ENCODE measurements at regions not wholly inside any gene's neighbourhood (a gene's known extent, or its start where the extent isn't known, plus 50 kb on each side); places are given as distances from the start of the nearest gene placed in this dataset.
"Not testable (repeated sequence)": the region's sequence is repeated elsewhere in the genome, so short reads cannot be mapped to it uniquely, and the experiment has no call there.

- H3K36me3 ChIP-seq (ENCODE audit: control insufficient read depth, insufficient read depth, low read length), result no peaks in the 10 kb centered on the region
- H3K27me3 ChIP-seq (ENCODE audit: control insufficient read depth, insufficient read depth, low read length), result no peaks in the 10 kb centered on the region
- no peak overlapping the region for H3K4me3 ChIP-seq (ENCODE audit: low read length)
- no peaks in the 10 kb centered on the region for H3K9me3 ChIP-seq (ENCODE audit: control insufficient read depth, low read length)
- no peak overlapping the region for H3K9ac ChIP-seq (ENCODE audit: low read length)
- no peaks in the 10 kb centered on the region for H3K4me1 ChIP-seq (ENCODE audit: control insufficient read depth, insufficient read depth, low read length)
Measured at GRCh38 chr6:18527836-18528743, 140.9 kb downstream of the RNF144B start.

DNA sequence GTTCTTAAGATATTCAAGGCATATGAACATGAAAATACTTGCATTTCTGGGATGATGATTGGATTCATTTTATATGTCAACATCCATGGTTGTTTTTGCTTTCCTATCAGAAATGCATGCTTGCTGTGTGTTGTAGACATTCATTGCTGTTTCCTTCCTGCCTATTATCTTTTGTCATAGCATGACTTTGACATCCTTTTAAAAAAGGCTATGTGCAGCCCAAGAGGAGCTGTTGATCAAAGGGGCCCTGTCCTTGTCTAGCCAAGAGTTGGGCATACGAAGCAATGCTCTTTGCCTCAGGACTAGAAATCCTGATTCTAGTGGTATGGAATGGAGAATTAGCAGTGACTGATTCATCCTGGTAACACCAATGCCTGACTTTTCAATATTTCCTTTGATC, 143.1 kb downstream of the RNF144B start:
- H3K4me3 ChIP-seq (ENCODE audit: low read length), result no peak overlapping the region
- H3K9me3 ChIP-seq (ENCODE audit: control insufficient read depth, low read length), result no peaks in the 10 kb centered on the region
- no peaks in the 10 kb centered on the region for H3K4me1 ChIP-seq (ENCODE audit: control insufficient read depth, insufficient read depth, low read length)
- H3K36me3 ChIP-seq (ENCODE audit: control insufficient read depth, insufficient read depth, low read length), result no peaks in the 10 kb centered on the region
- no peaks in the 10 kb centered on the region for H3K27me3 ChIP-seq (ENCODE audit: control insufficient read depth, insufficient read depth, low read length)
- H3K9ac ChIP-seq (ENCODE audit: low read length), result no peak overlapping the region

DNA sequence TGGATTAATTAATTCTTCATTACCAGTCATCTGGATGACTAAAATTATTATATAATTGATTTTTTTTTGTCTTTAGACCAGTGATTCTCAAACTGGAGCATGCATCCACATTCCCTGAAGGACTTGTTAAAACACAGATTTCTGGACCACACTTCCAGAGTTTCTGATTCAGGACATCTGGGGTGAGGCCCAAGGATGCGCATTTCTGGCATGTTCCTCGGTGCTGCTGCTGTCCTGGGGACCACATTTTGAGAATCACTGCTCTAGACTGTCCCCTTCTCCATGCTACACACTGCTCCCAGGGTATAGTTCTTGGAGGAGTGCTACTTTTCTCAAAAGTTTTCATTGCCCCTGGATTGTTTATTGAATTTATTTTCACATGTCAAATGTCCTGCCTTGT, 145.0 kb downstream of the RNF144B start:
- Histone ChIP-seq H3K4me1 (ENCODE audit: control insufficient read depth, insufficient read depth, low read length) (no peaks in the 10 kb centered on the region), H3K4me3 (ENCODE audit: low read length) (no peak overlapping the region), H3K9me3 (ENCODE audit: control insufficient read depth, low read length) (no peaks in the 10 kb centered on the region), H3K9ac (ENCODE audit: low read length) (no peak overlapping the region), H3K36me3 (ENCODE audit: control insufficient read depth, insufficient read depth, low read length) (no peaks in the 10 kb centered on the region), H3K27me3 (ENCODE audit: control insufficient read depth, insufficient read depth, low read length) (peaks cover 4% of the 10 kb centered on the region)

GRCh38 chr6:18533793-18534192, 146.6 kb downstream of the RNF144B start:
- H3K36me3 ChIP-seq (ENCODE audit: control insufficient read depth, insufficient read depth, low read length), result no peaks in the 10 kb centered on the region
- H3K4me1 ChIP-seq (ENCODE audit: control insufficient read depth, insufficient read depth, low read length), result no peaks in the 10 kb centered on the region
- peaks cover 4% of the 10 kb centered on the region for H3K27me3 ChIP-seq (ENCODE audit: control insufficient read depth, insufficient read depth, low read length)
- H3K9ac ChIP-seq (ENCODE audit: low read length), result no peak overlapping the region
- H3K9me3 ChIP-seq (ENCODE audit: control insufficient read depth, low read length), result no peaks in the 10 kb centered on the region
- no peak overlapping the region for H3K4me3 ChIP-seq (ENCODE audit: low read length)

DNA sequence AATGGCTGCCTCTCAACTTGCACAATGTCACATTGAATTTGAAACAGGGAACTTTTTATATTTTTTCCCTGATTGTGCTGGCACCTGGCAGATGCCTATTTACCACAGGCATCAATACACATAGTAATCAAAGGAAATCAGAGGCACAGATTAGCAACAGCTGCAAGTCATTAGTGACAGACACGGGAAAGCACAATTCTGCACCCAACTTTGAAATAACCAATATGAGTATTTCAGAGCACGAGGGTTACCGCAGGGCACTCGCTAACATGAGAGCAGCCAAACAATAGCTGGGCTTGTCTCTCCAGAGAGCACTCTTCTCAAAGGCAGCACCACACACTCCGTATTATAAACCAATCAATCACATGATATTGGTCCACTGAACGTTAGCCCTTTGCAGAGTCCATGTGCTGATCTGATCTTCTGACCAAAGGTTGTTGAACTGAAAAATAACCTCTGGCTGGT, 149.5 kb downstream of the RNF144B start:
- Histone ChIP-seq H3K36me3 (ENCODE audit: control insufficient read depth, insufficient read depth, low read length) (no peaks in the 10 kb centered on the region), H3K9me3 (ENCODE audit: control insufficient read depth, low read length) (no peaks in the 10 kb centered on the region), H3K4me3 (ENCODE audit: low read length) (no peak overlapping the region), H3K27me3 (ENCODE audit: control insufficient read depth, insufficient read depth, low read length) (peaks cover 4% of the 10 kb centered on the region), H3K9ac (ENCODE audit: low read length) (no peak overlapping the region), H3K4me1 (ENCODE audit: control insufficient read depth, insufficient read depth, low read length) (no peaks in the 10 kb centered on the region)

DNA sequence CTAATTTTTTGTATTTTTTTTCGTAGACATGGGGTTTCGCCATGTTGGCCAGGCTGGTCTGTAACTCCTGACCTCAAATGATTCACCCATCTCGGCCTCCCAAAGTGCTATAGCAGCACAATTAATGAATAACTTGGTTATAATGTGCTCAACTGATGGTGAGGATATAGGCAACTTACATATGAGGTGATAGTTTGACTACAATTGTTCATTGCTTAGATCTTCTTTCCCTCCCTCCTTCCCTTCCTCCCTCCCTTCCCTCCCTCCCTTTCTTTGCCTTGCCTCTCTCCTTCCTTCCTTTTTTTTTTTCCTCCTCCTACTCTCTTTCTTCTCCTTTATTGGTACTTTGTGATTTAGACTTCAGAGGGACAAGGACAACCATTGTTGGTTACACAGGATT, 151.2 kb downstream of the RNF144B start:
- no peaks in the 10 kb centered on the region for H3K9me3 ChIP-seq (ENCODE audit: control insufficient read depth, low read length)
- H3K36me3 ChIP-seq (ENCODE audit: control insufficient read depth, insufficient read depth, low read length), result no peaks in the 10 kb centered on the region
- no peak overlapping the region for H3K4me3 ChIP-seq (ENCODE audit: low read length)
- H3K27me3 ChIP-seq (ENCODE audit: control insufficient read depth, insufficient read depth, low read length), result peaks cover 4% of the 10 kb centered on the region
- no peaks in the 10 kb centered on the region for H3K4me1 ChIP-seq (ENCODE audit: control insufficient read depth, insufficient read depth, low read length)
- no peak overlapping the region for H3K9ac ChIP-seq (ENCODE audit: low read length)

GRCh38 chr6:18543051-18543450, 155.9 kb downstream of the RNF144B start:
- Histone ChIP-seq H3K36me3 (ENCODE audit: control insufficient read depth, insufficient read depth, low read length) (no peaks in the 10 kb centered on the region), H3K9me3 (ENCODE audit: control insufficient read depth, low read length) (no peaks in the 10 kb centered on the region), H3K9ac (ENCODE audit: low read length) (no peak overlapping the region), H3K4me1 (ENCODE audit: control insufficient read depth, insufficient read depth, low read length) (no peaks in the 10 kb centered on the region), H3K4me3 (ENCODE audit: low read length) (no peak overlapping the region), H3K27me3 (ENCODE audit: control insufficient read depth, insufficient read depth, low read length) (no peaks in the 10 kb centered on the region)

GRCh38 chr6:18545142-18545541, 158.0 kb downstream of the RNF144B start:
- not testable (repeated sequence) for H3K4me3 ChIP-seq (ENCODE audit: low read length); H3K9ac ChIP-seq (ENCODE audit: low read length); H3K36me3 ChIP-seq (ENCODE audit: control insufficient read depth, insufficient read depth, low read length); H3K4me1 ChIP-seq (ENCODE audit: control insufficient read depth, insufficient read depth, low read length); H3K9me3 ChIP-seq (ENCODE audit: control insufficient read depth, low read length); H3K27me3 ChIP-seq (ENCODE audit: control insufficient read depth, insufficient read depth, low read length)

- no peaks in the 10 kb centered on the region for H3K27me3 ChIP-seq (ENCODE audit: control insufficient read depth, insufficient read depth, low read length)
- H3K36me3 ChIP-seq (ENCODE audit: control insufficient read depth, insufficient read depth, low read length), result no peaks in the 10 kb centered on the region
- H3K4me1 ChIP-seq (ENCODE audit: control insufficient read depth, insufficient read depth, low read length), result no peaks in the 10 kb centered on the region
- no peaks in the 10 kb centered on the region for H3K9me3 ChIP-seq (ENCODE audit: control insufficient read depth, low read length)
- H3K4me3 ChIP-seq (ENCODE audit: low read length), result no peak overlapping the region
- H3K9ac ChIP-seq (ENCODE audit: low read length), result no peak overlapping the region
Measured at GRCh38 chr6:18545726-18546125, 158.6 kb downstream of the RNF144B start.

GRCh38 chr6:18550119-18550518, 163.0 kb downstream of the RNF144B start:
- Histone ChIP-seq H3K36me3 (ENCODE audit: control insufficient read depth, insufficient read depth, low read length) (no peaks in the 10 kb centered on the region), H3K4me3 (ENCODE audit: low read length) (no peak overlapping the region), H3K27me3 (ENCODE audit: control insufficient read depth, insufficient read depth, low read length) (no peaks in the 10 kb centered on the region), H3K9me3 (ENCODE audit: control insufficient read depth, low read length) (no peaks in the 10 kb centered on the region), H3K9ac (ENCODE audit: low read length) (no peak overlapping the region), H3K4me1 (ENCODE audit: control insufficient read depth, insufficient read depth, low read length) (no peaks in the 10 kb centered on the region)

DNA sequence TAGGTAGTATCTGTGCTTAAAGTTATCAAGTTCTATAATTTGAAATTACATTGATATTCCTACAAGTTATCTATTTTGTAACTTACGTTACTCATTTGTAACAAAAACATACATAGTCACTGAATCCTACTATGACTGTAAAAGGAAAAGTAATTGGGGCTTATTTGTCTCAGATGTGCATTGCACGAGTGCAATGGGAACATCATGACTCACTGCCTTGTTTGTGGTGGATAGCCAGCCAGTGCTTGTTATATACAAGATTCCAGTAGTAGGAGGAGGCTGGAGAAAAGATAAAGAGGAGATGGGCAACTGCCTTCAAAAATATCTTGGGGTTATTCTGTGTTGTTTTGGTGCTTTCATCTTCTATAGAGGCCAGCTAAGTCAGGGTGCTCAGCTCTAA, 164.1 kb downstream of the RNF144B start:
- no peak overlapping the region for H3K9ac ChIP-seq (ENCODE audit: low read length)
- no peak overlapping the region for H3K4me3 ChIP-seq (ENCODE audit: low read length)
- H3K4me1 ChIP-seq (ENCODE audit: control insufficient read depth, insufficient read depth, low read length), result no peaks in the 10 kb centered on the region
- no peaks in the 10 kb centered on the region for H3K27me3 ChIP-seq (ENCODE audit: control insufficient read depth, insufficient read depth, low read length)
- no peaks in the 10 kb centered on the region for H3K36me3 ChIP-seq (ENCODE audit: control insufficient read depth, insufficient read depth, low read length)
- no peaks in the 10 kb centered on the region for H3K9me3 ChIP-seq (ENCODE audit: control insufficient read depth, low read length)

- no peaks in the 10 kb centered on the region for H3K27me3 ChIP-seq (ENCODE audit: control insufficient read depth, insufficient read depth, low read length)
Measured at GRCh38 chr6:18555750-18556149, 168.6 kb downstream of the RNF144B start.

More at GRCh38 chr6:18555750-18556149, 168.6 kb downstream of the RNF144B start:
- Histone ChIP-seq H3K9ac (ENCODE audit: low read length) (no peak overlapping the region), H3K4me1 (ENCODE audit: control insufficient read depth, insufficient read depth, low read length) (no peaks in the 10 kb centered on the region), H3K36me3 (ENCODE audit: control insufficient read depth, insufficient read depth, low read length) (no peaks in the 10 kb centered on the region), H3K9me3 (ENCODE audit: control insufficient read depth, low read length) (no peaks in the 10 kb centered on the region), H3K4me3 (ENCODE audit: low read length) (no peak overlapping the region)

Measured in mucosa of stomach (tissue), 1 donor.